NCI-H82 (cell line): ENCODE measurements at regions not wholly inside any gene's neighbourhood (a gene's known extent, or its start where the extent isn't known, plus 50 kb on each side); places are given as distances from the start of the nearest gene placed in this dataset.

Experiments used
- DNase-seq: peaks from one replicate; lab custom pipeline; 2025; lab: John Stamatoyannopoulos, UW

DNA sequence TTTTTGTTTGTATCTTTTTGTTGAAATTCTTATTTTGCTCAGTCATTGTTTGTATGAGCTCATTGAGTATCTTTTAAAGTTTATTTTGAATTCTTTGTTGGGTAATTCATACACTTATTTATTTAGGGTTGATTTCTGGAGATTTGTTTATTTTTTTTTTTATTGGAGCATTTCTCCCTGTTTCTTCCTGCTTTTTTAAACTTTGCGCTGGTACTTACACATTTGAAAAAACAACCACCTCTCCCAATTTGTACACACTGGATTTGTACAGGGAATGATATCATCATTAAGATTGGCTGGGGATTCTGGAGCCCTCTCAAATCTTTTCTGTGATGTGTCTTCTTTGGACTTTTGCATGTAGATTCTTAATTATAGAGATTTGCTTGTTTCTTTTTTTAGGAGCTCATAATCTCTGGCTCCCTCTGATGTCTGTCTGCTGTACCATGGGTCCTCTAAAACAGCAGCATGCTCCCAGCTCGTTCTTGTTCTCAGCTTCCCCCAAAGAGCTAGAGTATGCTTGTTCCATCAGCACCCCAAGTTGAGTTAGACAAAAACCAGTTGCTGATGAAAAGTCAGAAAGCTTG is 310.7 kb downstream of the DUSP10 start:
- DNase-seq: peak; percentile 17

DNA sequence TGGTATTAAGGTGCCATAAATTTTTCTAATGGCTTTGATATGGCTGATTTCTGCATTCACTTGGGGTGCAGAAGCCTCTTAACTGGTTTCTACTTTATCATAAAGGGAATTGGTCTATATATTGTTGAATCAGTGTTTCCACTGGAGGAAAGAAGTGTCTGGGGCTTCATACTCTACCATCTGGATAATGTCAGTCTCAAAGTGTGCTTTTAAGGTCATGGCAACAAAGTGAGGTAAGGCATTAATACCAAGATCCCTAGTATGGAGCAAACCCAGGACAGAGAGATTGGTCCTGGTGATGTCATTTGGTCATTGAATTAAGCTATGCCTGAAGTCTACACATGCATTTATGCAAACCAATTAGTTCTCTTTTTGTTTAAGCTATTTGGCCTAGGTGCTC is 309.9 kb downstream of the DUSP10 start:
- no peak for DNase-seq

DNA sequence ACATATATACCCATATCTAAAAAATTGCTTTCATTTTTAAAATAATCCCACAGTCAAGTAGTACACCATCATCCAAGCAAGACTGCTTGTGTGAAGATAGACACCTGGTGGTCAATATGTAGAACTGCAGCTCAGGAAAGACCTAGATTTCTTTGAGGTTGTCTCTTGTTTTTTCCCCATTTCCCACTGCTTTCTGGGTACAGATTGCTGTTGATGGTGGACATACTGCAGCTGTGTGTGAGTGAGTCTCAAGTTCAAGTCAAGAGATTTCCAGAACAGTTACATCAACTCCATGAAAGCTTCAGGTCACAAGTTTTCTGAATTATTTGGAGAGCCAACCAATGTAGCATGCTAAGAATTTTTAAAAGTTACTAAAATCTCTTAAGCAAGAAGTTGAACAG is 306.4 kb downstream of the DUSP10 start:
- DNase-seq: peak; percentile 77

DNA sequence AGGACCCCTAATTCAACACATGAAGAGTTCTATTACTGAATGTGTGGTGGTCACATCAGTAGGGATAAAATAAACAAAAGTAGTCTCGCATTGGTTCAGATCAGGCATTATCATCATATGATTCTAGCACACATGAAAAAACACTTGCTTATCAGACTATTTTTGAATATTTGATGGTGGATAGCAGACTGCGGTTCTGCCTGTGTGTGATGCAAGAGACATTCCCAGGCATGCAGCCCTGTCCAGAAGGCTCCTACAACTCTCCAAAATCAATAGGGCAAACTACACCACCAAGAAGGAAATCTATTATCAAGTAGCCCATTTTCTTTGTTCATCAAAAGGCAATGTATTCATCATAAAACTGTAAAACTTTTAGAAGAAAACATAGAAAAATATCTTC is 304.7 kb downstream of the DUSP10 start:
- no peak for DNase-seq

DNA sequence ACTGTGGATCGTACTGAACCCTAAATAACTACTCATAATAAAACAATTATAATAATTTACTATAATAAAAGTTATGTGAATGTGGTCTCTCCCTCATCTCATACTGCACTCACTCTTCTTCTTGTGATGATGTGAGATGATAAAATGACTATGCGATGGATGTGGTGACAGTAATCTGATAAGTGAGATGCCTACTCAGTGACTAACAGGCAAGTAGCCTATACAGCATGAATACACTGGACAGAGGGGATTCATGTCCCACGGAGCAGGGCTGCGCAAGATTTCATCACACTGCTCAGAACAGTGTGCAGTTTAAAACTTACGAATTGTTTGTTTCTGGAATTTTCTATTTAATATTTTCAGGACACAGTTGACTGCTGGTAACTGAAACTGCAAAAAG is 304.0 kb downstream of the DUSP10 start:
- DNase-seq: no peak

DNA sequence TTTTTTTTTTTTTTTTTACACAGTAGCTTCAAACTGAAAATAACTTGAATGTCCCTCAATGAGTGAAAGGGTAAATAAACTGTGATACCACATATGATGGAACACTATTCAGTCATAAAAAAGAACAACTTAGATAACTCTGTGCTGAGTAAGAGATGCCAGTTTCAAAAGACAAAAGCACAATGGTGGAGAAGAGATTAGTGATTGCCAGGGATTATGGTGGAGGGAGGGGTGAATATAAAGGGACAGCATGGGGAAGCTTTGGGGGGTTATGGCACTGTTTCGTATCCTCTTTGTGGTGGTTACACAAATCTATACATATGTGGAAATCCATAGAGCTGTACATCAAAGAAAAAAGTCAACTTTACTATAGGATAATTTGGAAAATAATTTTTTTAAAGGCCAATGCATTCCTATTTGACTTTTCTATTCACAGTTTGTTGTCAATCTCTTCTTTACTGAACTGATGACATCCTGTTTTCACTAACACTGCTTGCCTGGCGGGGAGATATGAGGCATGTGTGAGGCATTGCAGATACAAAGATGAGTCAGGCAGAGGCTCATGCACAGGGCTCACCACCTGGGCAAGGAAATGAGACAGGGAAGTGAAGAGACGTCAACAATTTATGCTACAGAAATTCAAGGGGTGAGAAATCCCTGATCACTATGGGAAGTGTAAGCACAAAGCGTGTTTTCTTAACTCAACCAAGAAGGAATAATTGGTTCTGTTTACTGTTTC is 302.7 kb downstream of the DUSP10 start:
- DNase-seq: peak; percentile 28

DNA sequence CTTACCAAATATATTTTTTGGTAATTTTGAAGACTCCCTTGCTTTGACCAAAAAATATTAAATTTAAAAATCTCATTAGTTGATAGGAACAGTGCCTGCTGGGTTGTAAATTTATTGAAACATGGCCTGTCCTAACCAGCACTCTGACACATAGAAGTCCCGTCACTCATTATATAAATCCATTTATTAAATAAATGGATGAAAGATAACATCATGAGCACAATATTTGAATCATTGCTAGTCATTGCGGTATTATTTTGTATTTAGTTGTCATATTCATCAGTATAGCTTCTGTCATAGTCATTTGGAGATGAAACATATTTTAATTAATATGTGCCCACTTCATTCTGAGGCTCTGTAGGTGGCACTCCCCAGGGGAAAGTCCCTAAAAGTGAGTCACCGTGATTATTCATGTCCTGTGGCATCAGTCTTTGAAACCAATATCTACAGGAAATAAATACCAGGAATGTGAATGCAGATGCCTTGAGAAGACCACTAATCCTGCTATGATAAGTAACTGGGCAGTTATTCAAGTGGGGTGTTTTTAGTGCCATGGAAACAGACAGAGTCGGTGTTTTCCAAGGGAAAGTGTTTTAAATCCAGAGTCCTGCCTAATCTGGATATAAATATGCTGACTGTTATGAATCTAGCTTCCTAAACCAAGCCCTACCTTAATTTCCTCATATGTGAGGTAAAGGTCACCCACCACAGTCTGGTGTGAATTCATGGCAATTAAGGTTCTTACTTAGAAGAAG is 302.0 kb downstream of the DUSP10 start:
- no peak for DNase-seq

DNA sequence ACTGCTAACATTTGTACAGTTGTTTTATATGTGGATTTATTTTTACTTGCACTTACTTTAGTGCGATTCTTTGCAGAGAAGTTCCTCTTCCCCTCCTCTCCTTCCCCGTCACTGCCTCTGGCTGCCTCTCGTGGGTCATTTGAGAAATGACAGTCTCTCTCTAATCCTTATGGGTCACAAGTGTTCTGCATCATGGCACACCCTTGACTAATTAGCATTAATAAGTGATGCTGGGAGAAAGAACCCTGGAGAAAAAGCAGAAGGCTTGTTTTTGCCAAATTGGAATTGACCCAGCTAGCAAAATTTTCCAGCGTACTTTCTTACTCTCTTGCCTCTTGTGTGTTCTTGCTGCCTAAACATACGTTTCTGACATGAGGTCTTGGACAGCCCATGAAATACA is 301.2 kb downstream of the DUSP10 start:
- DNase-seq: peak; percentile 39

DNA sequence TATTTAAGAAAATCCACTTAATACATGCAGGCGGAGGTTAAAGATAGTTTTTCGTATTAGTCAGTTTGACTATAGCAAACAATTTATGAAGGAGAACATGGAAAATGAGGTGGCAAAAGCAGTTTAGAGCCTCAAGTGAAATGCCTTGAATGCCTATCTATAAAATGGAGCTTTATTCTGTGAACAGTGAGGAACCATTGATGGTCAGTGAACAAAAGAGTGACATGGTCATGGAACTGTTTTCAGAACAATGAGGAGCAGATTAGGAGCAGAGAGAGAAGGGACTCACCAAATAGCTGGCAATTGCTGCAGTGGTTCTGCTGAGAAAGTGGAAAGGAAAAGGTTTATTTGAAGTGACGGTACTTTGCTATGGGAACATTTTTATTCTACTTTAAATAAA is 299.8 kb downstream of the DUSP10 start:
- no peak for DNase-seq

DNA sequence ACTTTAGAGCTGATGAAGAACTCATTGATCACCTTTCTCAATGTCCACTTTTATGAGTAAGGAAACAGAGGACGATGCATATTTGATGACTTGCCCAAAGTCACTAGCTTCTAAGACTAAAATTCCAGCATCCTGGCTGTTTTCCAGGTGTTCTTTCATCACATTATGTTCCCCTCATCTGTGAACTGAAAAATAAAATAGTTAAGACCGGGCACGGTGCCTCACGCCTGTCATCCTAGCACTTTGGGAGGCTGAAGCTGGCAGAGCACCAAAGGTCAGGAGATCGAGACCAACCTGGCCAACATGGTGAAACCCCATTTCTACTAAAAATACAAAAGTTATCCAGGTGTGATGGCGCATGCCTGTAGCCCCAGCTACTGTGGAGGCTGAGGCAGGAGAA is 297.5 kb downstream of the DUSP10 start:
- no peak for DNase-seq

DNA sequence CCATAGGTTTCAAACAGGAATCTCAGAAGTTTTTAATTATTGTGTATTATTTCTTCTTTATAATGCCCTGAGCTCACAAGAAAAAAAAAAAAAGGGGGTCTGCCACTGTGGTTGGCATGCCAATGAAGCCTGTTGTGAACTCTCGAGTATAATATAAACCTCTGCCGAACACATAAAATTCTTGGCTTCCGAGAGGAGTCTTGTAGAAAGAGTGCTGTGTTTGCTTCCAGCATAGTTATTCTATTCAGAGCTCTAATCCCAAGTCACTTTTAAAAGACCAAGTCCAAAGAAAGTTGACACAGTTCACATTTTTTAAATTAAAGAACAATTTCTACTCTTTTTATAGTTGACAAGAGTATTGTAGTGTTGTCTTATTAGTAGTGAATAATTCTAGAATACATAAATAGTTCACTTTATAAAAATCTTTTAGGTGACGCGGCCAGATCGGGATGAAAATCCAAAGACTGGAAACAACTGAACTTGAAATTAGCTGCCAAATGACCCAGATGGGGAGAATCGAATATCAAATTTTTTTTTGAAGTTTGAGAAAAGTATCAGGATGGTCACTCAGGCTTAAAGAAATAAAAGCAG is 293.2 kb downstream of the DUSP10 start:
- no peak for DNase-seq

DNA sequence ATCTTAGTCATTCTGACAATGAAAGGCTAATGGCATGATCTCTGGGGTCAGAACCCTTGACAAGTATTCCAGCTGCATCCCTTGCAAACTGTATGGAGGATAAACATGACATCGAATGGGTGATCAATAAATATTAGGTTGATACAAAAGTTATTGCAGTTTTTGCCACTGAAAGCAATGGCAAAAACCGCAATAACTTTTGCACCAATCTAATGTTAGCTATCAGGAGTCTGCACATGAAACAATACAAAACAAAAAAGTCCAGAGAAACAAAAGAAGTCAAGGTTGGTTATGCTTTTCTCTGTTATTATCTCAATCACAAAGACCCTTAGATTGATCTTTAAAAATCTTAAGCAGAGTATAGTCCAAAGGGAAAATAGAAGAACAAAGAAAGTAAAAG is 292.7 kb downstream of the DUSP10 start:
- no peak for DNase-seq

DNA sequence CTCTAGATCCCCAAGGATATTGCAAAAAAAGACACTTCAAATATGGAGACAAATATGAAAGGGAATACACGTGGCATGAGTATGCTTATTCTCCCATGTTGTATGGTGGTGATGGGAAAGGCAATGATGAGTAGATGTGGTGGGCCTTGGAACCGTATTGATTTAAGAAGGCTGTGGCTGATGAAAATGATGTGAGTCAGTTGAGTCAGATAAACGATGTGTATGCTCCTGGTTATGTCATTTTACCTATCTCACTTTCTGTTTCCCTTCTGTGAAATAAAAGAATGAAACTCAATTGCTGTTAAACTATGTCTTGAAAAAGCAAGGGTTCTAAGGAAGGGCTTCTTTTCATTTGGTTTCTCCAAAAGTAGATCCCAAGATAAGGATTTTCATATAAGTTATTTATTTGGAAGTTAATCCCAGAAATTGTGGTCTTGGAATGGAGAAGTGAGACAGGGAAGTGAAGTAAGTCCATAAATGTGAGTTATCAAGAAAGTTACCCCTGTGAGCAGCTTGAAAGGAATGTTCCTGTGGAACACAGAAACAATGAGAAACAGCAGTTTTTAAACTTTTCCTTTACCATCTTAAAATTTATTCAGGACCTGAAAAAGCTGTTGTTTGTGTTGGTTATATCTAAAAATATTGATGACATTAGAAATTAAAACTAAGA is 292.0 kb downstream of the DUSP10 start:
- DNase-seq: no peak

DNA sequence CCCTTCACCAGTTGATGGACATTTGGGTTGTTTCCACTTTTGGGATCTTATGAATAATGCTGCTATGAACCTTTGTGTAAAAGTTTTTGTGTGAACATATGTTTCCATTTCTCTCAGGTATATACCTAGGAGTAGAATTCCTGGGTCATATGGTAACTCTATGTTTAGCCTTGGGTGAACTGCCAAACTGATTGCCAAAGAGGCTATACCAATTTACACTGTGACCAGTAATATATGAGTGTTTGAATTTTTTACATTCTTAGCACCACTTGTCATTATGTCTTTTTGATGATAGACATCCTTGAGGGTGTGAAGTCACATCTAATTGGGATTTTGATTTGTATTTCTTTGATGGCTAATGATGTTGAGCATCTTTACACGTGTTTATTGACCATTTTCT is 290.1 kb downstream of the DUSP10 start:
- DNase-seq: no peak

DNA sequence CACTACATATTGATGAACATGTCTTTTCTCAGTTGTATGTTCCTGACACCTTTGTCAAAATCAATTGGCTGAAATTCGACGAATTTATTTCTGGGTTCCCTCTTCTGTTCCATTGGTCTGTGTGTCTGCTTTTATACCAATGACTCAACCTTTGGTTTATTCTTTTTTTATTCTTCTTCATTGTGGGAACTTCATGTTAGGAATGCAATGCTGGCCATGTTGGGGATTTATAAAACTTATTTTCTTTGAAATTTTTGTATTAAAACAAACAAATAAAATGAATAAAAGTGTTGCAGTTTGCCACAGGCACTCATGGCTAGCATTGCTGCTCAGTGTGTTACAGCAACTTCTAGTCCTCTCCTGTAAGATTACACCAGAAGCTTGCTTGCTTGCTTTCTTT is 287.8 kb downstream of the DUSP10 start:
- no peak for DNase-seq

DNA sequence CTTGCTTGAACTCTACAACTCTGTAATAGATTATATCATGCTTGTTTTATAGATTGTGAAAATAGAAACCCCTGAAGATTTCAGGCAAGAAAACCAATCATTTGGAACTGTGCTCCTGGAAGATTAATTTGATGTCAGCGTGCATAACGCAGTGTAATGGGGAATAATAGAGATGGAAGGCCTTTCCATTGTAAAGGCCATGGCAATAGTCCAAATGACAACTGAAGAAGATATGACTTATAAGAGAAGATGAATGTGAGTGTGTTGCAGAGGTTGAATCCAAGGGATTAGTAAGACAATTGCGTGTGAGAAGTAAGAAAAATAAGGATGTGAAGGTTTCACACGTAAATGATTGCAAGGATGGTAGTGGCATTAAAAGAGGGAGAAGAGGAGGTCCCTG is 285.0 kb downstream of the DUSP10 start:
- no peak for DNase-seq

DNA sequence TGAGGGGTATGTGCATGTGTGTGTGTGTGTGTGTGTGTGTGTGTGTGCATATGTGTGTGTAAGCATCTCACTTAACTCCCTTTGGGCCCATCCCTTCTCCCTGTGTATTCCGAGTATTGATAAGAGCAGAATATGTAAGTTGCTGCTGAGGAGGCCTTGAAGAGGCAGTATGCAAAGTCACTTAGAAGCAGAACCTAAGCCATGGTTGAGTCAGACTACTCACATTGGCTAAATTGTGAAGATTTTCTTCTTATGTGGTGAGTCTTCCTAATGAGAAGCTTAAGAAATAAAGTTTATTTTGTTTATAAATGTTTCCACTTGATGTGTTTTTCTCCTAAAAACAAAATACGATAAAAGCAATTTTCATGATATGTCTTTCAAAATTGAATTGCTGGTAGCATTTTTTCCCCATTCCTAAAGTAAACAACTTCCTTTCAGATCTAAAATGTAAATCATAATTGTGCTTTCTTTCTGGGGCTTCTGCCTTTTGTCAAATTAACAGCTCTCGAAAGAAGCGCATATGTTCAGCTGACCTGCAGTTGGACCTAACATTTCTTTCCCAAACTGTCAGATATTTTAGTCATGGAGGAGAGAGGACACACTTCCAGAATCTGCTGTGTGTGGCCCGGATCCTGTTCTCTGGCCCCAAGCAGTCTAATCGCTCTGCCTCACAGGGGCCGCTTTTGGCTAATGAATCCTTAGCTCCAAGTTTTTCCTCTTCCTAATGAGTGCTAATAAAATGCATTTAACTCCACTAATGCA is 284.0 kb downstream of the DUSP10 start:
- peak; percentile 67 for DNase-seq

DNA sequence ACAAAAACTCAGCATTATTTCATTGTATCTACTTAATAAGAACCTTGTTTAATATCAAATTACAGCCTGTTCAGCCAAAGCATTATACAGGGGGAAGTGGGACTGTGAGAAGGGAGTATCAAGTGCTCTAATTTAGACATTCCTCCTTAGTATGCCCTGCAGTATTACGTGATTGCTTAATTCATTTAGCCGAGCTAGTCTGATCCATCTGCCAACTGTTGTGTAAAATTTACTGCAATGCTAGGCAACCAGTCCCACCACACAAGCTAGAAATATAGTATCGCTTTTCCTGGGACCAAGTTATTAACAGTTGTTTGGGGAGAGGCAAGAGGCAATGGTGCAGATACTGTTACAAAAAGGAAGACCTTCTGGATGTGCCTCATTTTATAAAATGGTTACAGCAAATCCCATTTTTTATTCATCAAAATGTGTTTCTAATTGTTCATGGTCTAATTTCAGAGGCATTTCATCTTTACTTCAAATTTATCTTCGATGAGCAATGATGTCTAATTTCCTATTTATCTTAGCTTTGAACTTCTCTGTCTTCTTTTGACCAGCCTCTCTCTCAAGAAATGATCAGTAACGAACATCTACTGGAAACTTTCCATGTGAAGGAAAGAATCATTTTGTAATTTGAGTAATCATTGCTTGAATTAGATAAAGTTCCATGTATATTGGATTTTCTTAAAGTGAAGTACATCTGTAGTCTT is 283.3 kb downstream of the DUSP10 start:
- DNase-seq: peak; percentile 82

DNA sequence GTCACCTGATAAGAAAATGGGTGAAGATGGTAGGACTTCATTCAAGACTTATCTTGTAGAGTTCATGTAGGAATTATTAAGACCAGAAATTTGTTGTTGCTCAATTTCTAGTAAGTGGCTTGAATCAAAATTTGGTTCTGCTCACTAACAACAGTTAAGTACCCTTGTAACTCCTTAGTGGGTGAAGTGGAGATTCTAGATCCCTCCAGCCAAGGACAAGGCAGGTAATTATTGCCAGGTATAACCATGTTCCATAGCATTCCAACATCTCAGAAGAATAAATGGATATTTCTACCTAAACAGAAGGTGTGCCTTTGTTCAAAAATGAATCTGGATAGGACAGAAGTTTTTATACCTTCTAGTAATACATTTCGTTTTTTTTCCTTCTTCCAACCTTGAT is 282.3 kb downstream of the DUSP10 start:
- DNase-seq: no peak

DNA sequence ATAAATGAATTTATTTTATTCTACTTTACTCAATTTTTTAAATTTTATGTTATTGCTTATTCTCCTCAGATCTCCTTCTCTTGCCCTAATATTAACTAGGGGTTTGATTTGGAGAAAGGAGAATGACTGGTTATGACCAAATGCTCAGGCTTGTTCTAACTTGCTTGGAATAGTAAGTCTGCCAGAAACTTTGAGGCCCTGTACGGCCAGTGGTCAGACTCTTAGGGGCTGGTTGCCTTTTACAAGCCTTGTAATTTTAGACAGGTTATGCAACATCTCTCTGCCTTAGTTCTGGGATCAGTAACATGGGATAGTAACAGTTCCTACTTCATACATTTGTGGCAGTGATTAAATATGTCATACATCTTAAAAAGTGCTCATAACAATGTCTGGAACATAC is 279.5 kb downstream of the DUSP10 start:
- no peak for DNase-seq

DNA sequence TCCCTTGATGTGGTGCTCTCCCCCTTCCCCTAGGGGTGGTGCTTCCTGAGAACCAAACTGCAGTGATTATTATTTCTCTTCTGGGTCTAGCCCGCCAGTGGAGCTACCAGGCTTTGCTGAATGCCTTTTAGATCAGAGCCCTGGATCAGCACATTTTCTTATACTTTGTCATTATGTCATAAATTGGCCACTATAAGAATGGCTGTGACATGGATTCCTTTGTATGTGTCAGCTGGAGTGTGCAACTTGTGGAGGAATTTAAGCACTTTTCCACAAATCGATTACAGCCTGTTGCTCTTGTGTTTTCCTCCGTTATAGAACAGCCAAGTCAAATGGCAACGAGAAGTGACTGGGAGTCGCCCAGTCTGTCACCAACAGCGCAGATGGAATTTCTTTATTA is 273.3 kb downstream of the DUSP10 start:
- DNase-seq: no peak
